ENCODE measurements at regions not wholly inside any gene's neighbourhood (a gene's known extent, or its start where the extent isn't known, plus 50 kb on each side); places are given as distances from the start of the nearest gene placed in this dataset.
A peak's percentile ranks its signal among the peaks of the same experiment; 100 is the strongest.
"Not testable (repeated sequence)": the region's sequence is repeated elsewhere in the genome, so short reads cannot be mapped to it uniquely, and the experiment has no call there.

DNA sequence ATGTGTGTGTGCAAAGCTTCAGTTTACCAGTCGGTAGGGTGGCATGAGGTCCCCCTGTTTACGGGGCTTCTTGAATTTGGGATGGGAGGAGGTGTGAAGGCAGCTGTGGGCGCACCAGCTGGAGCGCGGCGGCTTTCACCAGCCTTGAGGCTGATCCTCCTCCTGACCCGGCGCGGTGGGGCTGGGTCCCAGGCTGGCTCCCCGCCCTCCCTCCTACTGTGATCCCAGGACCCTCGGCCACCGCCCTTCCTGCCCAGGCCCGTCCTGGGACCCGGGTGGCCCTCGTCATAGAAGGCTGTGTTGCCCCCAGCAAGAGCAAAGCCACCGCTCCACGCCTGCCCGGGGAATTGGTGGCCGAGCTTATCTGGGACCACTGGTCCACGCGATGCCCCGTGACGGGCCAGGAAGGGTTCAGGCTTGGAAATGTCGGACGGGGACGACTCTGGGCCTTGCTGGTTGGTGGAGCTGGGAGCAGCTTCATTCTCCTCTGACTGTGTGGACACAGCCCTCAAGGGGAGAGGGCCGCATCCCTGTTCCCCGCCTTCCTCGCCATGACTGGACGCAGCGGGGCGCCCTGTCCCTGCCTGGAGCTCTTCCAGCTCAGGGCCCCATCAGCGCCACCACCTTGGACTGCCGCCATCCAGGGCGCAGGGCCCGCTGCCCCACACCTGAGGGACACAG is 271.1 kb upstream of the IRX1 start:
- H3K27ac ChIP-seq: peak overlapping the region in 3 of 4 donors; percentile 14 to 83 (median 81)
- H3K36me3 ChIP-seq: no peaks in the 10 kb centered on the region
- TF ChIP-seq EP300 (IDR thresholded peaks at IDR 0.05) (no peak), POLR2A (IDR thresholded peaks at IDR 0.05) (no peak)
- TF ChIP-seq, protein P1, sequence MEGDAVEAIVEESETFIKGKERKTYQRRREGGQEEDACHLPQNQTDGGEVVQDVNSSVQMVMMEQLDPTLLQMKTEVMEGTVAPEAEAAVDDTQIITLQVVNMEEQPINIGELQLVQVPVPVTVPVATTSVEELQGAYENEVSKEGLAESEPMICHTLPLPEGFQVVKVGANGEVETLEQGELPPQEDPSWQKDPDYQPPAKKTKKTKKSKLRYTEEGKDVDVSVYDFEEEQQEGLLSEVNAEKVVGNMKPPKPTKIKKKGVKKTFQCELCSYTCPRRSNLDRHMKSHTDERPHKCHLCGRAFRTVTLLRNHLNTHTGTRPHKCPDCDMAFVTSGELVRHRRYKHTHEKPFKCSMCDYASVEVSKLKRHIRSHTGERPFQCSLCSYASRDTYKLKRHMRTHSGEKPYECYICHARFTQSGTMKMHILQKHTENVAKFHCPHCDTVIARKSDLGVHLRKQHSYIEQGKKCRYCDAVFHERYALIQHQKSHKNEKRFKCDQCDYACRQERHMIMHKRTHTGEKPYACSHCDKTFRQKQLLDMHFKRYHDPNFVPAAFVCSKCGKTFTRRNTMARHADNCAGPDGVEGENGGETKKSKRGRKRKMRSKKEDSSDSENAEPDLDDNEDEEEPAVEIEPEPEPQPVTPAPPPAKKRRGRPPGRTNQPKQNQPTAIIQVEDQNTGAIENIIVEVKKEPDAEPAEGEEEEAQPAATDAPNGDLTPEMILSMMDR (IDR thresholded peaks at IDR 0.05): no peak
- no peaks in the 10 kb centered on the region for H3K27me3 ChIP-seq
- 74 to 81% methylated on average over 23 to 34 of the region's 36 CpGs for WGBS, 2 donors
- H3K4me1 ChIP-seq: no peaks in the 10 kb centered on the region
- DNase-seq (ENCODE audit: low spot score in 2 of 2): no peak
- H3K9me3 ChIP-seq: peaks cover 0 to 3% (median 0%) of the 10 kb centered on the region in 4 donors
- H3K4me3 ChIP-seq: no peak overlapping the region

DNA sequence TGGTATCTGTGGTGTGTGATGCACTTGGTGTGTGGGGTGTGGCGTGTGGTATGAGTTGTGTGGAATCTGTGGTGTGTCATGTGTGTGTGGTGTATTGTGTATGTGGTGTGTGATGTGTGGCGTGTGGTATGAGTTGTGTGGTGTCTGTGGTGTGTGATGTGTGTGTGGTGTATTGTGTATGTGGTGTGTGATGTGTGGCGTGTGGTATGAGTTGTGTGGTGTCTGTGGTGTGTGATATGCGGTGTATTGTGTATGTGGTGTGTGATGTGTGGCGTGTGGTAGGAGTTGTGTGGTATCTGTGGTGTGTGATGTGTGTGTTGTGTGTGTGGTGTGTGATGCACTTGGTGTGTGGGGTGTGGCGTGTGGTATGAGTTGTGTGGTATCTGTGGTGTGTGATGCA is 271.7 kb upstream of the IRX1 start:
- not testable (repeated sequence) for H3K4me3 ChIP-seq; DNase-seq (ENCODE audit: low spot score in 2 of 2); H3K36me3 ChIP-seq; H3K27me3 ChIP-seq; H3K4me1 ChIP-seq; H3K9me3 ChIP-seq
- H3K27ac ChIP-seq: peak overlapping the region in 2 of 4 donors; percentile 81 to 83
- WGBS, 2 donors: 89 to 93% methylated on average over 6 of the region's 6 CpGs

DNA sequence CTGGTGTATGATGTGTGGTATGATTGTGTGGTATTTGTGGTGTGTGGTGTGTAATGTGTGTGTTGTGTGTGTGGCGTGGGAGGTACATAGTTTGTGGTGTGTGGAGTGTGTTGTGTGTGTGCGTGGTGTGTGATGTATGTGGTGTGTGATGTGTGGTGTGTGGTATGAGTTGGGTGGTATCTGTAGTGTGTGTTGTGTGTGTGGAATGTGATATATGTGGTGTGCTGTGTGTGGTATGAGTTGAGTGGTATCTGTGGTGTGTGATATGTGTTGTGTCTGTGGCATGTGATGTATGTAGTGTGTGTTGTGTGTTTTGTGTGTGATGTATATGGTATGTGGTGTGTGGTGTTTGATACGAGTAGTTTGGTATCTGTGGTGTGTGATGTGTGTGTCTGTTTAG is 272.5 kb upstream of the IRX1 start:
- no peaks in the 10 kb centered on the region for H3K36me3 ChIP-seq
- no peak overlapping the region for H3K4me3 ChIP-seq
- DNase-seq (ENCODE audit: low spot score in 2 of 2): no peak
- 92 to 93% methylated on average over 3 of the region's 3 CpGs for WGBS, 2 donors
- H3K27me3 ChIP-seq: no peaks in the 10 kb centered on the region
- no peaks in the 10 kb centered on the region for H3K9me3 ChIP-seq
- TF ChIP-seq, protein P1 (IDR thresholded peaks at IDR 0.05): no peak
- TF ChIP-seq POLR2A (IDR thresholded peaks at IDR 0.05) (no peak), EP300 (IDR thresholded peaks at IDR 0.05) (no peak)
- no peaks in the 10 kb centered on the region for H3K4me1 ChIP-seq
- no peak overlapping the region for H3K27ac ChIP-seq

DNA sequence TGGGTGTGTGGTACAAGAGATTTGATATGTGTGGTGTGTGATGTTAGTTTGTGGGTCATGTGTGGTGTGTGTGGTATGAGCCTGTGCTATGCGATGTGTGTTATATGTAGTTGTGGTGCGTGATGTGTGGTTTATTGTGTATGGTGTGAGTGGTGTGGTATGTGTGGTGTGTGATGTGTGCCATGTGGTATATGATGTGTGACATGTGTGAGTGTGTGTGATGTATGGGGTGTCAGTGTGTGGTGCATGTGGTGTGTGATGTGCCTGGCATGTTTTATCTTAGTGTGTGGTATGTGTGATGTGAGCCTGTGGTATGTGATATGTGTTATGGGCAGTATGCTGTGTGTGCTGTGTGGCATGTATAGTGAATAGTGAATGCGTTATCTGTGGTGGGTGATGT is 273.0 kb upstream of the IRX1 start:
- WGBS, 2 donors: 95 to 96% methylated on average over 3 of the region's 3 CpGs
- no peak overlapping the region for H3K4me3 ChIP-seq
- TF ChIP-seq EP300 (IDR thresholded peaks at IDR 0.05) (no peak), POLR2A (IDR thresholded peaks at IDR 0.05) (no peak)
- TF ChIP-seq, protein P1 (IDR thresholded peaks at IDR 0.05): no peak
- H3K27ac ChIP-seq: no peak overlapping the region
- H3K4me1 ChIP-seq: no peaks in the 10 kb centered on the region
- no peaks in the 10 kb centered on the region for H3K36me3 ChIP-seq
- no peaks in the 10 kb centered on the region for H3K27me3 ChIP-seq
- H3K9me3 ChIP-seq: no peaks in the 10 kb centered on the region
- no peak for DNase-seq (ENCODE audit: low spot score in 2 of 2)

DNA sequence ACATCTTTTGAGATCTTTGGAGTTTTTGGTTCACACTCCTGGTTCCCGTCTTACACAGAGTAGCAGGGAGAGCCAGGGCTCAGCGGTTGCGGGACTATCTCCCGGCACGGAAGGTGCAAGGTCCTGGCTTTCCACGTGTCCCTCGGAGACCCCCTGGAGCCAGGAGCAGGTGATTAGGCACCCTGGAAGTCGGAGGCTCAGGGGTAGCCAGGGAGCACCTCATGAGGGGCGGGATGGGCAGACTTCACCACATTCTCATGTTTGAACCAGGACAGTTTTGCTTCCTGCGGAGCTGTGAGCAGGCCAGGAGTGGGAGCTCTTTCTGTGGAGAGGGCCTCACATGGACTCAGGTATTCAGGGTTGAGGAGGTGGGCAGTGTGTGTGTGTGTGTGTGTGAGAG is 273.7 kb upstream of the IRX1 start:
- no peaks in the 10 kb centered on the region for H3K4me1 ChIP-seq

DNA sequence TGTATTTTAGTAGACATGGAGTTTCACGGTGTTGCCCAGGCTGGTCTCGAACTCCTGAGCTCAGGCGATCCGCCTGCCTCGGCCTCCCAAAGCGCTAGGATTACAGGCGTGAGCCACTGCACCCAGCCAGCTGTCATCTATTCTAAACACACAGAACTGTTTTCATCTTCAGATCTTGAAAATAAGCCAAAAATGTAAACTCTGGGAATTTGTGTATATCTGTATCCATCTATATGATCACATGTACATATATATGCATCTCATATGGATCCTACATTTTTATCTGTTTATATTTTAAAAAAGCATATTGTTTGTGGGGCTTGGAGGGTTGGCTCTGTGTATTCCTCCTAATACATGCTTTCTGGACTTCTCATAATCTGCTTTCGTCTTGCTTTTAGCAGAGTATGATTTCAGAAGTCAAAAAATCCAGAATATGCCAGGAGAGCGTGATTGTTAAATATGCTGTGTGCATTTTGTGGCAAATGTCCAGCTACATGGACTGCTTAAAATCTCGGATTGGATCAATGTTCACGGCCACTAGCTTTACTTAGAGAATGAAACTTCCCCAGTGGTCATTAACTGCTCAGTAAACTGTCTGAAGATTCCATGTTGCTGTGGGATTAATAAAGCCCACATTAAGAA is 274.4 kb upstream of the IRX1 start:
- no peak for DNase-seq (ENCODE audit: low spot score in 2 of 2)
- Histone ChIP-seq H3K36me3 (no peaks in the 10 kb centered on the region), H3K27ac (no peak overlapping the region), H3K4me1 (no peaks in the 10 kb centered on the region), H3K27me3 (no peaks in the 10 kb centered on the region), H3K9me3 (no peaks in the 10 kb centered on the region), H3K4me3 (no peak overlapping the region)
- TF ChIP-seq POLR2A (IDR thresholded peaks at IDR 0.05): no peak
- TF ChIP-seq EP300 (IDR thresholded peaks at IDR 0.05): no peak
- TF ChIP-seq, protein P1 (IDR thresholded peaks at IDR 0.05): no peak
- WGBS, 2 donors: 74 to 79% methylated on average over 11 of the region's 11 CpGs

More for the DNA sequence above, 273.7 kb upstream of the IRX1 start:
- H3K36me3 ChIP-seq: no peaks in the 10 kb centered on the region
- no peak overlapping the region for H3K27ac ChIP-seq
- no peak overlapping the region for H3K4me3 ChIP-seq
- H3K9me3 ChIP-seq: no peaks in the 10 kb centered on the region
- no peak for TF ChIP-seq EP300 (IDR thresholded peaks at IDR 0.05)
- DNase-seq (ENCODE audit: low spot score in 2 of 2): no peak
- no peaks in the 10 kb centered on the region for H3K27me3 ChIP-seq
- 88 to 91% methylated on average over 10 of the region's 10 CpGs for WGBS, 2 donors

Data from tibial nerve (tissue), 4 donors.